ENCODE measurements at regions not wholly inside any gene's neighbourhood (a gene's known extent, or its start where the extent isn't known, plus 50 kb on each side); places are given as distances from the start of the nearest gene placed in this dataset.

- no peak for DNase-seq (ENCODE audit: low spot score)
These were observed 484.6 kb upstream of the INTU start for GRCh38 chr4:127148165-127148564.

GRCh38 chr4:127149086-127149485 is 483.7 kb upstream of the INTU start:
- no peak for DNase-seq (ENCODE audit: low spot score)

- DNase-seq (ENCODE audit: low spot score), result no peak
These were observed 480.8 kb upstream of the INTU start for GRCh38 chr4:127151941-127152340.

GRCh38 chr4:127155116-127155515 is 477.6 kb upstream of the INTU start:
- no peak for DNase-seq (ENCODE audit: low spot score)

GRCh38 chr4:127155555-127155954 is 477.2 kb upstream of the INTU start:
- no peak for DNase-seq (ENCODE audit: low spot score)

- no peak for DNase-seq (ENCODE audit: low spot score)
These were observed 470.0 kb upstream of the INTU start for GRCh38 chr4:127162741-127163140.

GRCh38 chr4:127165971-127166370 is 466.8 kb upstream of the INTU start:
- no peak for DNase-seq (ENCODE audit: low spot score)

GRCh38 chr4:127174201-127174600 is 458.6 kb upstream of the INTU start:
- DNase-seq (ENCODE audit: low spot score), result no peak

- DNase-seq (ENCODE audit: low spot score), result no peak
These were observed 458.1 kb upstream of the INTU start for GRCh38 chr4:127174616-127175015.

GRCh38 chr4:127179256-127180087 is 453.3 kb upstream of the INTU start:
- DNase-seq (ENCODE audit: low spot score), result no peak

GRCh38 chr4:127181001-127181400 is 451.8 kb upstream of the INTU start:
- DNase-seq (ENCODE audit: low spot score), result no peak

GRCh38 chr4:127182687-127183086 is 450.1 kb upstream of the INTU start:
- DNase-seq (ENCODE audit: low spot score), result no peak

GRCh38 chr4:127188847-127189246 is 443.9 kb upstream of the INTU start:
- no peak for DNase-seq (ENCODE audit: low spot score)

- DNase-seq (ENCODE audit: low spot score), result no peak
These were observed 438.5 kb upstream of the INTU start for GRCh38 chr4:127194281-127194680.

- DNase-seq (ENCODE audit: low spot score), result no peak
These were observed 436.0 kb upstream of the INTU start for GRCh38 chr4:127196655-127197352.

- DNase-seq (ENCODE audit: low spot score), result no peak
These were observed 429.1 kb upstream of the INTU start for GRCh38 chr4:127203562-127204200.

GRCh38 chr4:127204322-127204721 is 428.4 kb upstream of the INTU start:
- DNase-seq (ENCODE audit: low spot score), result no peak

GRCh38 chr4:127209580-127210095 is 423.1 kb upstream of the INTU start:
- no peak for DNase-seq (ENCODE audit: low spot score)

- DNase-seq (ENCODE audit: low spot score), result no peak
These were observed 421.7 kb upstream of the INTU start for GRCh38 chr4:127210893-127211649.

GRCh38 chr4:127211650-127212560 is 420.9 kb upstream of the INTU start:
- DNase-seq (ENCODE audit: low spot score), result no peak

GRCh38 chr4:127212701-127213100 is 420.1 kb upstream of the INTU start:
- no peak for DNase-seq (ENCODE audit: low spot score)

Data from mucosa of gallbladder (tissue), 1 donor.